Ascending aorta (tissue), 2 donors: ENCODE measurements at regions not wholly inside any gene's neighbourhood (a gene's known extent, or its start where the extent isn't known, plus 50 kb on each side); places are given as distances from the start of the nearest gene placed in this dataset.

Experiments used
- DNase-seq, 2 donors: peaks; one replicate each; pipeline ENCODE4 v3.0.0-alpha.2; 2019; ENCODE audit warnings: low spot score in 2 of 2
- H3K27ac ChIP-seq, 2 donors: fragments of 200-600 bp; sonication (generic); one replicate each; pipeline ENCODE4 v1.5.1; 2016 to 2017; ENCODE audit warnings: mild to moderate bottlenecking in 1 of 2
- H3K27me3 ChIP-seq: fragments of 200-600 bp; sonication (generic); one replicate; pipeline ENCODE4 v1.5.1; 2017
- H3K36me3 ChIP-seq, 2 donors: fragments of 200-600 bp; sonication (generic); one replicate each; pipeline ENCODE4 v1.5.1; 2016
- H3K4me1 ChIP-seq, 2 donors: fragments of 200-600 bp; sonication (generic); one replicate each; pipeline ENCODE4 v1.5.1; 2016 to 2017; ENCODE audit warnings: mild to moderate bottlenecking in 1 of 2
- H3K4me3 ChIP-seq, 2 donors: fragments of 200-600 bp; sonication (generic); one replicate each; pipeline ENCODE4 v1.5.1; 2016 to 2017; ENCODE audit warnings: mild to moderate bottlenecking in 1 of 2
- H3K9me3 ChIP-seq, 2 donors: fragments of 200-600 bp; sonication (generic); one replicate each; pipeline ENCODE4 v1.5.1; 2016
- CTCF ChIP-seq, 3 experiments: fragments of 200-600 bp in 2 of 3; fragments of 450-650 bp in 1 of 3; sonication (generic) in 2 of 3; IDR thresholded peaks; one replicate each; pipeline ENCODE4 v1.5.1; 2016 to 2019; ENCODE audit warnings: antibody characterized with exemption in 3 of 3, mild to moderate bottlenecking in 1 of 3, moderate library complexity in 1 of 3
- intact Hi-C: fragments of 100-400 bp; cut with DNase I; formaldehyde crosslinking; loops from one replicate; pipeline ENCODE4 v1.15.1; 2023

DNA sequence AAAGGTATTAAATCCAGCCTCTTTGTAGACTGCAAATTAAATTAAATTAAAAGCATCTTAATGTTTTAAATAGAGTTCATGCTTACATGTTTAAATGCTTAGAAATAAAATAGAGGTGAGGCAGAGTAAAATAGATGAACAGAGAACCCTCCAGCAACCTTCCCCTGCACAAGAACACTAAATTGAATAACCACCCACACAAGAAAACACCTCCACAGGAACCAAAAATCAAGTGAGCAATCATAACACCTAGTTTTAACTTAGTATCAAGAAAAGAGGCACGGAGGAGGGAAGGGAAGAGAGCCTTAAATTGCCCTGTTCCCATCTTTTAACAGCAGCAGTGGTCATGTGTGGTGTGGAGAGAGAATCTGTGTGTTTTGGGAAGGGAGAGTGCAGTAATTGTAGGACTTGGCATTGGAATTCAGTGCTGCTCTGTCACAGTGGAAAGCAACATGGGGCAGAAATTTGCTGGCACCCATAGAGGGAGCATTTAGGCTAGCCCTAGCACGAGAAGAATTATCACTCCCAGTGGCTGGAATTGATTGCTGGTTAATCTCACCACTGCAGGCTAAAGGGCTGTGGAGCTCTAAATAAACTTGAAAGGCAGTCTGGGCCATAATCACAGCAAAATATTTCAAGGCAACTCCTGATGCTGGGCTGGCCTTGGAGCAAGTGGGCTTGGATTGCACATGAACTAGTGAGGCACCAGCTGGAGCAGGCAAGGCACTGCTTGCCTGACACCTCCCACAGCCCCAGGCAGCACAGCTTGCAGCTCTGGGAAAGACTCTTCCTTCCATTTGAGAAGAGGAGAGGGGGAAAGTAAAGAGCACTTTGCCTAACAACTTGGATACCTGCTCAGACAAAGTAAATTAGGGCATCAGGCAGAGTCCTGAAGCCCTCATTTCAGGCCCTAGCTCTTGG is 1478.8 kb downstream of the NCAM2 start:
- H3K27me3 ChIP-seq, result no peaks in the 10 kb centered on the region
- intact Hi-C loops, result no loop called here
- no peaks in the 10 kb centered on the region for H3K36me3 ChIP-seq
- no peak overlapping the region for H3K4me3 ChIP-seq
- DNase-seq, result no peak
- H3K9me3 ChIP-seq, result peaks cover 0 to 4% of the 10 kb centered on the region in 2 donors
- H3K4me1 ChIP-seq, result no peaks in the 10 kb centered on the region
- no peak for TF ChIP-seq CTCF (IDR thresholded peaks at IDR 0.05)
- H3K27ac ChIP-seq, result no peak overlapping the region

GRCh38 chr21:22490049-22490448 is 1491.8 kb downstream of the NCAM2 start:
- Histone ChIP-seq H3K9me3 (no peaks in the 10 kb centered on the region), H3K36me3 (no peaks in the 10 kb centered on the region), H3K4me1 (no peaks in the 10 kb centered on the region), H3K4me3 (no peak overlapping the region), H3K27ac (no peak overlapping the region), H3K27me3 (no peaks in the 10 kb centered on the region)
- intact Hi-C loops, result no loop called here
- no peak for DNase-seq
- TF ChIP-seq CTCF (IDR thresholded peaks at IDR 0.05), result no peak

- H3K4me1 ChIP-seq, result no peaks in the 10 kb centered on the region
- H3K27me3 ChIP-seq, result no peaks in the 10 kb centered on the region
- intact Hi-C loops, result no loop called here
- H3K4me3 ChIP-seq, result no peak overlapping the region
- no peaks in the 10 kb centered on the region for H3K9me3 ChIP-seq
- no peaks in the 10 kb centered on the region for H3K36me3 ChIP-seq
- no peak for DNase-seq
- TF ChIP-seq CTCF (IDR thresholded peaks at IDR 0.05), result no peak
- no peak overlapping the region for H3K27ac ChIP-seq
Observed at GRCh38 chr21:22516230-22516629, 1518.0 kb downstream of the NCAM2 start.

DNA sequence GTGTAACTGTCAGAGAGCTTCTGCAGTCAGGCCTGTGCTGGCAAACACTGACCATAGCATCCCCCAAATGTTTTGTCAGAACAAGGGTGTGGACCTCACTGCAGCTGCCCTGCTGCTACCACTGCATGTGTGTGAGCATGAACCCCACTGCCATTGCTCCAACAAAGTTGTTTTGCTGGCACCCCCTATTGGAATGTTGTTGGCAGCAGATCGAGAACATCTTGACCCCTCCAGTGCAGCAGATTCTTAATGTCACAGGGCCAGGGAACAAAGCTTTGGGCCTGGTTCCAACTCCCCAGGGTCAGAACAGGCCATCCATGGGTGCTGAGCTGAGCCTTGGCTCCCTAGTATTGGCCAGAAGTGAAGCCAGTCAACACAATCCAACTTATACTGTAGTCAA is 1537.4 kb downstream of the NCAM2 start:
- Histone ChIP-seq H3K27me3 (no peaks in the 10 kb centered on the region), H3K27ac (no peak overlapping the region), H3K4me3 (no peak overlapping the region), H3K36me3 (no peaks in the 10 kb centered on the region), H3K9me3 (no peaks in the 10 kb centered on the region), H3K4me1 (no peaks in the 10 kb centered on the region)
- intact Hi-C loops, result no loop called here
- no peak for DNase-seq
- no peak for TF ChIP-seq CTCF (IDR thresholded peaks at IDR 0.05)

- no peaks in the 10 kb centered on the region for H3K4me1 ChIP-seq
- no peak for TF ChIP-seq CTCF (IDR thresholded peaks at IDR 0.05)
- no peak overlapping the region for H3K4me3 ChIP-seq
- H3K36me3 ChIP-seq, result no peaks in the 10 kb centered on the region
- no peaks in the 10 kb centered on the region for H3K9me3 ChIP-seq
- no peak overlapping the region for H3K27ac ChIP-seq
- intact Hi-C loops, result no loop called here
- H3K27me3 ChIP-seq, result no peaks in the 10 kb centered on the region
- DNase-seq, result no peak
Observed at GRCh38 chr21:22536509-22536908, 1538.3 kb downstream of the NCAM2 start.
